Heart right ventricle (tissue), 16 donors: ENCODE measurements at regions not wholly inside any gene's neighbourhood (a gene's known extent, or its start where the extent isn't known, plus 50 kb on each side); places are given as distances from the start of the nearest gene placed in this dataset.
"Not testable (repeated sequence)": the region's sequence is repeated elsewhere in the genome, so short reads cannot be mapped to it uniquely, and the experiment has no call there.

Source experiments
- ATAC-seq, 8 donors: fragments of 200-7000 bp; cut with Tn5 transposase; one replicate each; pipeline ENCODE4 v1.9.1; 2020; ENCODE audit warnings: mild to moderate bottlenecking in 8 of 8, moderate library complexity in 8 of 8, moderate number of reproducible peaks in 1 of 8
- DNase-seq, 2 donors: peaks; one replicate each; pipeline ENCODE4 v3.0.0-alpha.2; 2020
- H3K27ac ChIP-seq, 10 donors: fragments of 200-600 bp; sonication (generic) in 2 of 10; one replicate each; pipeline versions ENCODE4 v1.5.0 to v1.8.0; 2020 to 2022; ENCODE audit warnings: mild to moderate bottlenecking in 3 of 10
- H3K27me3 ChIP-seq, 7 donors: fragments of 200-600 bp; one replicate each; pipeline ENCODE4 v1.8.0; 2021 to 2022; ENCODE audit warnings: mild to moderate bottlenecking in 2 of 7
- H3K36me3 ChIP-seq, 9 donors: fragments of 200-600 bp; sonication (generic) in 1 of 9; one replicate each; pipeline versions ENCODE4 v1.5.0 to v1.8.0; 2020 to 2022; ENCODE audit warnings: mild to moderate bottlenecking in 2 of 9
- H3K4me1 ChIP-seq, 9 donors: fragments of 200-600 bp; sonication (generic) in 1 of 9; one replicate each; pipeline versions ENCODE4 v1.5.0 to v1.8.0; 2020 to 2022; ENCODE audit warnings: mild to moderate bottlenecking in 4 of 9
- H3K4me3 ChIP-seq, 10 donors: fragments of 200-600 bp; sonication (generic) in 2 of 10; one replicate each; pipeline versions ENCODE4 v1.5.0 to v1.8.0; 2020 to 2022; ENCODE audit warnings: mild to moderate bottlenecking in 7 of 10, moderate library complexity in 2 of 10
- H3K9me3 ChIP-seq, 11 donors: fragments of 200-600 bp in 10 of 11; sonication (generic) in 2 of 11; one replicate each; pipeline versions ENCODE4 v1.5.0 to v1.8.0; 2013 to 2022; ENCODE audit warnings: mild to moderate bottlenecking in 2 of 11, control low read depth in 1 of 11, moderate library complexity in 1 of 11
- WGBS, 2 donors: extraction: QIAGEN DNeasy Blood & Tissue Kit; methylation state at CpG; one replicate each; pipeline ENCODE4 v1.1.7; 2013; ENCODE audit warnings: inconsistent platforms in 1 of 2; 5-methylcytosine and 5-hydroxymethylcytosine counted together
- intact Hi-C, 10 donors: fragments of 100-400 bp; cut with DNase I; formaldehyde crosslinking; loops; one replicate each; pipeline versions ENCODE4 v1.11.1 to v1.14.2; 2022
- TF ChIP-seq, protein P1 (sequence below), 9 donors: fragments of 200-600 bp; sonication (generic) in 2 of 9; IDR thresholded peaks; one replicate each; pipeline versions ENCODE4 v1.5.0 to v1.8.0; 2021 to 2022; ENCODE audit warnings: antibody characterized with exemption in 9 of 9, mild to moderate bottlenecking in 5 of 9, moderate library complexity in 1 of 9
- donor health status: Arrhythmogenic right ventricular cardiomyopathy.
- donor health status: ischemic (EF 13 %, LVEDD 7.1; RV severe dilation, severe dysfunction).
- donor health status: healthy with polysubstance abuse.
- donor health status: DM: no; HTN: yes; CAD: no.
- donor health status: DM: no; HTN: no; CAD: no.
- donor health status: ischemic (EF 25% LVEDD 6.9; RV normal size, moderate dysfunction).
- donor health status: ischemic (EF 25% LVEDD 5.7; RV mildly dilated, moderate dysfunction).
- donor health status: healthy.
- donor health status: DM: yes; HTN: yes; CAD: no.
- donor health status: Ischemic cardiomyopathy.
- donor health status: ischemic (EF 35%, LVEDD 5.7; RV mildly dilated, moderate dysfunction).
- donor health status: nonischemic (EF 11% LVEDD 7.7; RV severe dilation, severe dysfunction).
- donor health status: DM: yes; HTN: yes; CAD: no.
- donor health status: PGD.
- donor health status: ischemic (EF 29% LVEDD 5.4; RV normal size, mild dysfunction).
- donor health status: nonischemic (EF 23%, LVEDD 6.1; RV moderate dilation, normal function).

DNA sequence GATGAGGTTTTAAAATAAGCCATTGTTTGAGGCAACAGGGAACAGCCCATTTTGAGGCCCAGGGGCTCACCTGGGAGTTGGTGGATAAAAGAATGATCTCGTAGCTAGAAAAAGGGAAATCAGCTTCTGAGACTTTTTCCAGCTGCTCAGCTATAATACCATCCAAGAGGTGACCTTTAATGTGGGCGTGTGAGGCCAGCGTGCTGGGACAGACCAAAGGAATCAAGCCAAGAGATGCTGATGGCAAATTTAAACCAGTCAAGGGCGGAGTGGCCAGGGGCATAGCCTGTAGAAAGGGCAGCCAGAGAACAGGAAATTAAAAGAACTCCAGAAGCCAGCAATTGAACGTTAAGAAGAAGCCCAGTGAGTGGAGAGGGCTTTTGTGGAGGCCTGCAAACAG lies 132.6 kb downstream of the IER5 start:
- Histone ChIP-seq H3K27me3 (peaks cover 0 to 6% (median 0%) of the 10 kb centered on the region in 7 donors), H3K9me3 (peaks cover 0 to 12% (median 0%) of the 10 kb centered on the region in 11 donors), H3K36me3 (no peaks in the 10 kb centered on the region), H3K4me1 (peaks cover 0 to 9% (median 0%) of the 10 kb centered on the region in 9 donors), H3K4me3 (no peak overlapping the region), H3K27ac (peak overlapping the region in 5 of 10 donors; percentile 31 to 70 (median 50))
- WGBS, 2 donors: 31 to 35% methylated on average over 5 of the region's 5 CpGs
- ATAC-seq (peak in 4 of 8 donors; percentile 83 to 86 (median 83)), DNase-seq (no peak)
- intact Hi-C loops: no loop called here
- TF ChIP-seq, protein P1, sequence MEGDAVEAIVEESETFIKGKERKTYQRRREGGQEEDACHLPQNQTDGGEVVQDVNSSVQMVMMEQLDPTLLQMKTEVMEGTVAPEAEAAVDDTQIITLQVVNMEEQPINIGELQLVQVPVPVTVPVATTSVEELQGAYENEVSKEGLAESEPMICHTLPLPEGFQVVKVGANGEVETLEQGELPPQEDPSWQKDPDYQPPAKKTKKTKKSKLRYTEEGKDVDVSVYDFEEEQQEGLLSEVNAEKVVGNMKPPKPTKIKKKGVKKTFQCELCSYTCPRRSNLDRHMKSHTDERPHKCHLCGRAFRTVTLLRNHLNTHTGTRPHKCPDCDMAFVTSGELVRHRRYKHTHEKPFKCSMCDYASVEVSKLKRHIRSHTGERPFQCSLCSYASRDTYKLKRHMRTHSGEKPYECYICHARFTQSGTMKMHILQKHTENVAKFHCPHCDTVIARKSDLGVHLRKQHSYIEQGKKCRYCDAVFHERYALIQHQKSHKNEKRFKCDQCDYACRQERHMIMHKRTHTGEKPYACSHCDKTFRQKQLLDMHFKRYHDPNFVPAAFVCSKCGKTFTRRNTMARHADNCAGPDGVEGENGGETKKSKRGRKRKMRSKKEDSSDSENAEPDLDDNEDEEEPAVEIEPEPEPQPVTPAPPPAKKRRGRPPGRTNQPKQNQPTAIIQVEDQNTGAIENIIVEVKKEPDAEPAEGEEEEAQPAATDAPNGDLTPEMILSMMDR (IDR thresholded peaks at IDR 0.05): no peak

DNA sequence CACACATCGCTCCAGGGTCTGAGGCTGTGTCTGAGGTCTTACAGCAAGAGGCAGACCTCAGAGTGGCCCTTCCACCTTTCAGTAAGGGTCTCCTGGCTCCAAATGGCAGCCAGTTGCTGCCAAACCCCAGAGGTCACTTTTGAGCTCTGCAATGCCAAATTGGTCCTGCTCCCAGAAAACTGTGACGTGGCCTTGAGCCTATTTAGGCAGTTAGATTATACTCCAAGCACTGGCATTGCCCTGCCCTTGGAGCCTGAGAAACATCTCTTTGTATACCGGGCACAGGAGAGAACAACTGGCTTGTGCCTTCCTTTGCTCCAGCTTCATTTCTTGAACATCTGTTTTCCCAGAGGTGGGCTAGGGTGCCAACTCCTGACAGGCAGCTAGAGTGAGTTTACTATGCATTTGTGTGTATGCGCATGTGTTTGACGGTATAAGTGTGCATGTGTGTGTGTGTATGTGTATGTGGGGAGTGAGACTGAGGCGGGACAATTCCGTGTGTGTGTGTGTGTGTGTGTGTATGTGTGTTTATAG lies 134.5 kb downstream of the IER5 start:
- Histone ChIP-seq H3K36me3 (no peaks in the 10 kb centered on the region), H3K9me3 (peaks cover 0 to 15% (median 0%) of the 10 kb centered on the region in 11 donors), H3K27ac (peak overlapping the region in 3 of 10 donors; percentile 30 to 69 (median 52)), H3K27me3 (peaks cover 0 to 6% (median 0%) of the 10 kb centered on the region in 7 donors), H3K4me1 (peaks cover 0 to 9% (median 0%) of the 10 kb centered on the region in 9 donors), H3K4me3 (no peak overlapping the region)
- DNase-seq (peak in 1 of 2 donors; percentile 6), ATAC-seq (peak in 6 of 8 donors; percentile 22 to 86 (median 68))
- intact Hi-C loops: no loop called here
- TF ChIP-seq, protein P1 (IDR thresholded peaks at IDR 0.05): no peak
- WGBS, 2 donors: 80 to 84% methylated on average over 7 of the region's 7 CpGs

DNA sequence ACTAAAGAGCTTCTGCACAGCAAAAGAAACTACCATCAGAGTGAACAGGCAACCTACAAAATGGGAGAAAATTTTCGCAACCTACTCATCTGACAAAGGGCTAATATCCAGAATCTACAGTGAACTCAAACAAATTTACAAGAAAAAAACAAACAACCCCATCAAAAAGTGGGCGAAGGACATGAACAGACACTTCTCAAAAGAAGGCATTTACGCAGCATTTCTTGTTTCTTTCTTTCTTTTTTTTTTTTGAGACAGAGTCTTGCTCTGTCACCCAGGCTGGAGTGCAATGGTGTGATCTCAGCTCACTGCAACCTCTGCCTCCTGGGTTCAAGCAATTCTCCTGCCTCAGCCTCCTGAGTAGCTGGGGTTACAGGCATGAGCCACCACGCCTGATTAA lies 138.2 kb downstream of the IER5 start:
- H3K36me3 ChIP-seq, H3K27me3 ChIP-seq, DNase-seq, H3K4me3 ChIP-seq, intact Hi-C loops, H3K27ac ChIP-seq, H3K4me1 ChIP-seq, ATAC-seq: not testable (repeated sequence)
- WGBS, 2 donors: 86 to 92% methylated on average over 3 of the region's 4 CpGs
- H3K9me3 ChIP-seq: peaks cover 0 to 15% (median 0%) of the 10 kb centered on the region in 11 donors

GRCh38 chr1:181239086-181239485 lies 150.6 kb downstream of the IER5 start:
- no peaks in the 10 kb centered on the region for H3K9me3 ChIP-seq
- 81 to 83% methylated on average over 2 of the region's 2 CpGs for WGBS, 2 donors
- no peak overlapping the region for H3K4me3 ChIP-seq
- TF ChIP-seq, protein P1 (IDR thresholded peaks at IDR 0.05): no peak
- DNase-seq (no peak), ATAC-seq (no peak)
- H3K36me3 ChIP-seq: no peaks in the 10 kb centered on the region
- H3K27ac ChIP-seq: no peak overlapping the region
- H3K4me1 ChIP-seq: no peaks in the 10 kb centered on the region
- H3K27me3 ChIP-seq: no peaks in the 10 kb centered on the region
- intact Hi-C loops: no loop called here

DNA sequence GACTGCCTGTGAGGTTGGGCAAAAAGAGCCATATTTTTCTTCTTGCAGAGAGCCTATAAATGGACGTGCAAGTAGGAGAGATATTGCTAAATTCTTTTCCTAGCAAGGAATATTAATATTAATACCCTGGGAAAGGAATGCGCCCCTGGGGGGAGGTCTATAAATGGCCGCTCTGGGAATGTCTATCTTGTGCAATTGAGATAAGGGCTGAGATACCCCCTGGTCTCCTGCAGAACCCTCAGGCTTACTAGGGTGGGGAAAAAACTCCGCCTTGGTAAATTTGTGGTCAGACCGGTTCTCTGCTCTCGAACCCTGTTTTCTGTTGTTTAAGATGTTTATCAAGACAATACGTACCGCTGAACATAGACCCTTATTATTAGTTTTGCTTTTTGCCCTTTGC lies 157.8 kb downstream of the IER5 start:
- 92 to 93% methylated on average over 8 of the region's 8 CpGs for WGBS, 2 donors
- intact Hi-C loops, H3K4me1 ChIP-seq, ATAC-seq, DNase-seq, H3K36me3 ChIP-seq, H3K27me3 ChIP-seq, H3K4me3 ChIP-seq, H3K27ac ChIP-seq: not testable (repeated sequence)
- peaks cover 0 to 20% (median 0%) of the 10 kb centered on the region in 11 donors for H3K9me3 ChIP-seq

GRCh38 chr1:181248361-181248760 lies 159.9 kb downstream of the IER5 start:
- H3K27me3 ChIP-seq, H3K27ac ChIP-seq, H3K4me3 ChIP-seq, ATAC-seq, DNase-seq, H3K36me3 ChIP-seq, intact Hi-C loops, H3K4me1 ChIP-seq: not testable (repeated sequence)
- H3K9me3 ChIP-seq: peaks cover 0 to 20% (median 0%) of the 10 kb centered on the region in 11 donors
- 57 to 60% methylated on average over 2 of the region's 2 CpGs for WGBS, 2 donors
